Glomerular endothelial cell (primary cell): ENCODE measurements at regions not wholly inside any gene's neighbourhood (a gene's known extent, or its start where the extent isn't known, plus 50 kb on each side); places are given as distances from the start of the nearest gene placed in this dataset.

ENCODE experiments used
- DNase-seq: peaks from one replicate; pipeline ENCODE4 v3.0.0-alpha.2; 2011; ENCODE audit warnings: low read depth, low spot score; ENCODE audit errors: extremely low read depth

DNA sequence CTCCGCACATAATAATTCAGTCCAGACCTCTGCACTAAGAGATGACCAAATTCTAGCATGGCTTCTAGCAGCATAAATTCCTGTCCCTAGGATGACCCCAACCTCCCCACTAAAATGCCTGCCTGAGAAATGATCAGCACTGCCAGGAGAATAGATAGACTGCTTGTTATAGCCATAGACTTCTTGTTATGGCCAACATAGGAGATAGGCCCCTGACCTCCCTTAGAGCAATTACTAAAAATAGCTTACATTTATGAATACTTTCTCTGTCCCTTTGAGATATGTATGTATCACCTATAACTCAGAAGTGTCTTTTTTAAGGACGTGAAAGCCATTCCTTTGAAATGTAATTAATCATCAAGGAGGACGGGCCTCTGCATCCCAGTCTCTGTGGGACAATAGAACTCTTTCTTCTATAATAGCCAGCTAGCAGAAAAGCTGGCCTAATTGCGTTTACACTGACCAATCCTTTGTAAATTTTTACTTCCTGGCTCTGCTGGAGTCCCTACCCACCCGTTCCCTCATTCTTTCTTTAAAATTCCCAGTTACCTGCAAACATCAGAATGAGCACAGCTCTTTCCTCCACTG, 1002.7 kb downstream of the CDH18 start:
- DNase-seq, result no peak

GRCh38 chr5:18987101-18987500, 1000.9 kb downstream of the CDH18 start:
- DNase-seq, result no peak

DNA sequence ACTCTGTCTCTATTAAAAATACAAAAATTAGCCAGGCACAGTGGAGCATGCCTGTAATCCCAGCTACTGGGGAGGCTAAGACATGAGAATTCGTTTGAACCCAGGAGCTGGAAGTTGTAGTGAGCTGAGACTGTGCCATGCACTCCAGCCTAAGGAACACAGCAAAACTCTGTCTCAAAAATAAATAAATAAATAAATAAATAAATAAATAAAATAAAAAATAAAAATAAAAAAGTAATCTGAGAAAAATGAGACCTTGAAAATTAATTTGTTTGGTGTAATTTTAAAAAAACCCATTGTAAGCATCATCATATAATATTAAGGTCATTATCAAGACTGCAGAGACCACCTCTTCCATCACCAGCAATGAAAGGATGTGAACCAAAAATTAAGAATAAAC, 997.1 kb downstream of the CDH18 start:
- DNase-seq, result no peak

GRCh38 chr5:18992264-18992663, 995.7 kb downstream of the CDH18 start:
- DNase-seq, result no peak

- no peak for DNase-seq
These were observed 988.5 kb downstream of the CDH18 start for GRCh38 chr5:18999478-18999877.

GRCh38 chr5:19001054-19001453, 986.9 kb downstream of the CDH18 start:
- DNase-seq, result no peak

DNA sequence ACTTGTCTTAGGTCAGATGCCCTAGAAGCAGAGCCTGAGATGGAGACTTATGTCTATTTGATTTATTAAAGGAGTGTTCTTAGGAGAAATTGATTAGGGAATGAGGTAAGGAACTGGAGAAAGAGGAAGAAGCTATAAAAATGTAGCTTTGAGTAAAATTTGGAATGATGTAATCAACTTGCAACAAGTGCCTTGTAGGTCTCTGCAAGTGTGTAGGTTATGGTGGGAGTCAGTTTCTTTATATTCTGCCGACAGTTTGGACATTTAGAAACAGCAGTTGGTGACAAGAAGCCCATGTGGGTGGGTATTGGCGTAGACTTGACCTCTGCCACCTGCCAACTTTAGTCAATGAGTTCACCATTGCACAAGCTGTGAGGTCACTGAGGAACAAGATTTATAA, 986.5 kb downstream of the CDH18 start:
- DNase-seq, result no peak

DNA sequence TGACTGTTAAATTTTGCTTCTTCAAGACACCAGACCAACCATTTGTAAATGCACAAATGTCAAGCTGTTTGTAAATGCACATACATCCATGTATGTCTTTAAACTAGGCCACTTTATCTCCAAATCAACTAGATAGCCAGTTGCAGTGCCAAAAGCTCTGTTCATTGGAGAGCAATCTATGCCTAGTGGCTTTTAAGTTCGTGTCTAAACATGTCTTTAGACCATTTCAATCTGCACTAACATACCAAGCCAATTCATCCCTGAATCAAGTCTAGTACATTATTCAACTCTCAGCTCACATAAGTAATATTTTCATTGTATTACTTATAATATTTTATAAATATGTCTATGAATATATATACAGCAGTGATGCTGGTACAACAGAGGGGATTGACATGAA, 985.9 kb downstream of the CDH18 start:
- no peak for DNase-seq

GRCh38 chr5:19018822-19019221, 969.2 kb downstream of the CDH18 start:
- DNase-seq, result no peak

GRCh38 chr5:19031491-19031890, 956.5 kb downstream of the CDH18 start:
- DNase-seq, result no peak

DNA sequence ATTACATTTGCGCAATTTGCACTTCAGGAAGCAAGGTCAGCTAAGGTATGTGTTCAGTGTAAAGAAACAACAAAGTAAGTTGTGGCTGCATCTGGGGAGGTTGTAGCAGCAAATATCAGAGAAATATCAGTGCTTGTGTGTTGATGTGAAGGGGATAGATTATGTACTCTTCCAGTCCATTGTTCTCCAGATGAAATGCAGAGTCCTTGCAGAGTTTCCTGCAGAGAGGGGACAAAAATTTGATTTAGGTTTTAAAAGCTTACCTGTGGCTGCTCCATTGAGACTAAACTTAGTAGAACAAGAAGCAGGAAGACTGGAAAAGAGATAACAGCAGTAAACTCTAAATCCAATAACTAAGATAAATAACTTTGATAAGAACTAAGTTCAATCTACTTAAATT, 952.2 kb downstream of the CDH18 start:
- DNase-seq, result no peak

DNA sequence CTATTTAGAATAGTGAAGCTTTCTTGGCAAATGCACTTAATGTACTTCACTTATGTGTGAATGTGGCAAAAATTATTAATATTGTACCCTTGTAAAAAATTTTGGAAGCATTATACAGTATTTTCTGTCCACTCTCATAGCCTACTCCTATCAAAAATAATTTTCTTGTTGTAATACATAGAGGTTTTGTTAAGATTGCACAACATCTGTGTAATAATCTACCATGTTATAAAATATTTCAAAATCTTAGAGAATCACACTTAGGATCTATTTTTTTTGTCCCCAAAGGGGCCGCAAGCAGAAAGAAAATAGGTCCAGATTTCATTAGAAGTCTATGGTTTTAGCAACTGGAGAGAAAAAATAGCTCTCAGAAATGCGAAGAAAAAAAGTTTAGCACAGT, 945.9 kb downstream of the CDH18 start:
- DNase-seq, result no peak

GRCh38 chr5:19044311-19044710, 943.7 kb downstream of the CDH18 start:
- DNase-seq, result no peak

- DNase-seq, result no peak
These were observed 942.9 kb downstream of the CDH18 start for GRCh38 chr5:19044931-19045695.

- no peak for DNase-seq
These were observed 940.7 kb downstream of the CDH18 start for GRCh38 chr5:19047277-19047676.

DNA sequence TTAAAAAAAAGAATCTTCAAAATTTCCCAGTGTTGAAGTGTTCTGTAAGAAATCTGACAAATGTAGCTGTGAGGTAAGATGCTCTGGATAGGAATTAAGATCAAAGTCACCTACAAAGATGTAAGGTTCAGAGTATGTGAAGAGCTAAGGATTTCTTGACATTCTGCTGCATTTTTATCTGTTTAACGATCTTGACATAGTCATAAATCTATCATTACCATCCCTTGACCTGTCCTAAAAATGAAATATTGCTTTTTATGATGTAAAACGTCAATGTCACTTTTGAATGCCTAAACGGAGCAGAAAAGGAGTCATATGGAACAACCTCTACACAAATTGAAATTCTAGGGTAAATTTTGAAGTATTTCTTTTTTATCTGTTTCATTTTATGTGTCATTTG, 939.3 kb downstream of the CDH18 start:
- DNase-seq, result no peak

DNA sequence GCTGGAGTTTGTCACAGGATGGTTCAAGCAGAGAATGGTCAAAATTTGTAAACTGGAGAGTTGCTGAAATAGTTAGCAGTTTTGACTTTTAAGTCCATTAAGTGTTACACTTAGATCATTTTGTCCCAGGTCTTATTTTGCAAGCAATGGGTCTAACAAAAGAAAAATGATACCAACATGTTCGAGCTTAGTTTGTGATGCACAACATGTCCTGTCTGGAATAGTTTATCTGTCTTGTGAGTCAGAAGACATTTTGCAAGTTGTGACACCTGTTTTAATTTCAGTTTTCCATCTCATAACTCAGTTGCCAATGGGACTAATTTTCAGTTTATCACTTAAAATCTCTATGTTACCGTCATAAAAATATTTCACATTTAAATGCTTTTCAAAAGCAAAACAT, 929.8 kb downstream of the CDH18 start:
- DNase-seq, result no peak

DNA sequence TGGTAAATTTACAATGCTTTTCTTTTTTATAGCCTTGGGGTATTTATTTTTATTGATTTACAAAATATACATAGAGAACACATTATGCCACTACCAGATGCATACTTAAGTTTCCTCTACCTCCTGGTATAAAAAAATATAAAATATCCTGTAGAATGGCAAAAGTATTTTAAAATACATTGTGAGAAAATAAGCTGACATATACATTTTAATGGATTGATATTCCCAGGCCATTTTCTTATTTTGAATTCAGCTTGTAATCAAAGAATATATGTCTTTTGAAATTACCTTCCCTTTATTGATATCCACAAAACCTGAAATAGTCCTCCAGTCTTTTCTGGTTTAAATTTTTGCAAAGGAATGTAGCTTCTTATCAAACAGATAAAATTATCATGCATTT, 923.9 kb downstream of the CDH18 start:
- no peak for DNase-seq

DNA sequence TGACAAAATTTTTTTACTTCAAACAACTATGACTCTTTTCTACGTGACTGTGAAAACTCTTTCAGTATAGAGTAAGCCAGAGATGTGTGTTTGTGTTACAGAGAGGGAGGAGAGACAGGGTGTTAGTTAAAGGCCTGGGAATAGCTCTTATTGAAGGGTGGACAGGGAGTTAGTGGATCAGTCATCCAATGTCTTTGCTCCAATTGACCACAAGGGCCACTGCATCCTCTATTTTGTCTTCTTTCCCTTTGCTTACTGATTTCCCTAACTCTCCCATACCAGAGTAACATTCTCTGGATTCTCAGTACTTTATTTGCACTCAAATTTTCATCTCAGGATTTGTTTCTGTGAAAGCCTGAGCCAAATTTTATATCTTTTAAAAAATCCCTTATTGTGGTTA, 920.3 kb downstream of the CDH18 start:
- no peak for DNase-seq

GRCh38 chr5:19098434-19098833, 889.6 kb downstream of the CDH18 start:
- DNase-seq, result no peak

- DNase-seq, result no peak
These were observed 888.8 kb downstream of the CDH18 start for GRCh38 chr5:19099195-19099594.

DNA sequence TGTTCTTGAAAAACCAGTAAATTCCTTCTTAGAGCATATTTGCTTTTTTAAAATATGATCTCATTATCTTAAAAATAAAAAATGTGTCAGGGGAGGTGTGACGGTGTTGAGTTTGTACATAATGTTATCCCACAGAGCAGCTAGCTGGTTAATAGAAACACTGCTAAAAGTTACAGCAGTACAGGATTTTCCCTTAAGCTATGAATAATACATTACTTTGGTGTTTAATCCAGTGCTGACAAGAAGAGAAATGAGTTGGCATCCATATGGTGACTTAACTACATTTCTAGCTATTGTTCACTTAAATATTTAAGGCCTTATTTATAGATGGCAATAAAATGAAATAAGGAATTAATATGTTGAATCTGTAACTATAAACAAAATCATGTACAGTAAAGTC, 883.1 kb downstream of the CDH18 start:
- DNase-seq, result no peak

GRCh38 chr5:19122923-19123322, 865.1 kb downstream of the CDH18 start:
- no peak for DNase-seq
